CD1c-positive myeloid dendritic cell (primary cell): ENCODE measurements at regions not wholly inside any gene's neighbourhood (a gene's known extent, or its start where the extent isn't known, plus 50 kb on each side); places are given as distances from the start of the nearest gene placed in this dataset.
A peak's percentile ranks its signal among the peaks of the same experiment; 100 is the strongest.
"Not testable (repeated sequence)": the region's sequence is repeated elsewhere in the genome, so short reads cannot be mapped to it uniquely, and the experiment has no call there.

Experiments
- DNase-seq: peaks from one replicate; pipeline ENCODE4 v3.0.0-alpha.2; 2016; ENCODE audit errors: extremely low spot score

DNA sequence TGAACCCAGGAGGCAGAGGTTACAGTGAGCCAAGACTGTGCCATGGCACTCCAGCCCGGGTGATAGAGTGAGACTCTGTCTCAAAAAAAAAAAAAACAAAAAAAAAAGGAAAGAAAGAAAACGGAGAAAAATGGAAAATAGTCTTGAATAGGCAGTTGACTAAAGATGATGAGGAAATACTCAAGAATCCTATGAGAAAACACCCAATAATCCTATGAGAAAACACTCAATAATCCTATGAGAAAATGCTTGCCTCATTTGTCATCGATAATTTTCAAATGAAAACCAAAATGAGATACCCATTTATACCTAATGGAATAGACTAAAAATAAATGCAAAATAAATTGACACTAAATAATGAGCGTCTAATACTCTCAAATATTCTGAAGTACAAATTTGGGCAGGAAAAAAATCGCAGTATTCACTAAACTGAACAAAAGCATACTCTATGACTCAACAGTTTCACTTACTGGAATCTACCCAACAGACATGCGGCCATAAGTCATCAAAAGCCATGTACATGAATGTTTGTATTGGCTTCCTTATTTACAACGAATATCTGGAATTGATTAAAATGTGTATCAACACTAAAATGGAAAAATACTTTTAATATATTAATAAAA, 733.9 kb upstream of the CHRM3 start:
- DNase-seq = no peak

DNA sequence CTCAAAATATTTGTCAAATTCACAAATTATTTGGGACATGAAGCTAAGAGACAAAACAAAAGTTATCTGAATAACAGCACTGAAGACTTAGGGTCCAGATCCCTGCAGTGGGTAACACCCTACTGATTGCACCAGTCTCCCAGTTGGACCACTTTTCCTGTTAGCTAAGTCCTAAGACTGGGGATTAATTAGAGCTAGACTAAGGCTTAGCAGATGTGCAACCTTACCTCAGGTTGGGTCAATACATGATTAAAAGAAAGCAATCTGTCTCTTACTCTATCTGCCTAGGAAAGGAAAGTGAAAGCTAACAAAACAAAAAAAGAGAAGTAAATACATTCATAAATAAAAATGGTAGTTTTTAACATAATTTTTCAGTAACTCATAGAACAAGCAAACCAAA, 737.2 kb upstream of the CHRM3 start:
- DNase-seq = no peak

DNA sequence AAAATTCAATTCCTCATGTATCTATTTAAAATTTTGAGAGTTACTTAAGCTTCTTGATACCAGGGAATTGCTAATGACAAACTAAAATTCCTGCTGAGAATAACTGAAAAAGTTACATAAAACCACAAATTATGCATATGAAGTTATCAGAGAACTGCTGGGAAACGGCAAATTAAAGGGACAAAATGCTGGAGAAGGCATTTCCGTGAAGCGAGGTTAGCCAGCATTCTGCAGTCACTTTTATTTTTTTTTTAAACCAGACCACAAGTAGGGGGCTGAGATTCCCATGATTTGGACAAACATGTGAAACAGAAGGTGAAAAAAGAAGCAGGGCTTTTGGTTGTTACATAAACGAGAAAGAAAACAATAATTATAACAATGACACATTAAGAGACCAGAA, 737.6 kb upstream of the CHRM3 start:
- DNase-seq = no peak

DNA sequence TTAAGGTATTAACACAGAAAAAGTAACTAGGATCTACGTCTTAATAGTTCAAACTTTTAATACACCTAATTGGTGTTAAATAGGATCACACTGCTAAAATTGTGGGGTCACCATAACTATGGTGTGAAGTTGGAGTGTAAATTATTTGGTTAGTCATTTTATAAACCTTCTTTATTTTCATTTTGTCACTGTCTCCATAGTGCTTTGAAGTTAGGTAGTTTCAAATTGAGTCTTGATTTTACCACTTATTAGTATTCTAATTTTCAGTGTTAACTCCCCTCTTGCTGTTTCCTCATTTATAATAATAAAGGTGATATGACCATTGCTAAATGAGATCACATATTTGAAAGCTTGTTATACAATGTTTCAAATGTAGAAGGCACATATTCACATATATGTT, 738.1 kb upstream of the CHRM3 start:
- no peak for DNase-seq

DNA sequence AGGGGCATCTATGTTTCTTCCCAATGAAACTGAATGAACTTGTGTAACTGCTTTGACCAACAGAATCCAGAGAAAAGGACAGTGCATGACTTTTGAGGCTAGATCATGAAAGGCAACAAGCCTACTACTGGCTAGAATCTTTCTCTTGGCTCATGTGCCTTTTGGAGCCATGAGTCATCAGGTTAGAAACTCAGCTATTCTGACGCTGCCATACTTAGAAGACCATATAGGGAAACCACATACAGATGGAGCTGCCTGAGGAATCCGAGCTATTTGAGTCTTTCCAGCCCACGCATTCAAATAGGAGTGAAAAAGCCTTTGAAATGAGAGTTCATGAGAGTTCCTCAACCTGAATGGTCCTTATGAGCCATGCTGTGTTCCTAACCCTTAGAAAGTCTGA, 738.5 kb upstream of the CHRM3 start:
- no peak for DNase-seq

DNA sequence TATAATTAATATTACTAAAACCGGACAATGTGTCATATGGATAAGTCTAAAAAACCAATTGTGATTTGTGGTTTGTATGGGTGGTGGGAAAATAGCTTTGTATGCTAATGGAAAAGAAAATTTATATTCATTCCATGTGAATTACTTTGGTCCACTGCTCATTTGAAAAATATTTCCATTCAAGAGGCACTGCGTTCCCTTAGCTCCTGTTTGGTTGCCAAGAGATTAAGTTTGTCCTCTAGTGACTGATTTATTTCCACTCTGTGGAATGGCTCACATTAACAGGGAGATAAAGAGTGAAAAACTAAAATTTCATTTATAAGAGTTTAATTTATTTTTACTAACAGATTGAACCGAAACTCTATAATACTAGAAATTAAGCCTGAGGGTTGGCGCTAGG, 744.1 kb upstream of the CHRM3 start:
- DNase-seq = no peak

DNA sequence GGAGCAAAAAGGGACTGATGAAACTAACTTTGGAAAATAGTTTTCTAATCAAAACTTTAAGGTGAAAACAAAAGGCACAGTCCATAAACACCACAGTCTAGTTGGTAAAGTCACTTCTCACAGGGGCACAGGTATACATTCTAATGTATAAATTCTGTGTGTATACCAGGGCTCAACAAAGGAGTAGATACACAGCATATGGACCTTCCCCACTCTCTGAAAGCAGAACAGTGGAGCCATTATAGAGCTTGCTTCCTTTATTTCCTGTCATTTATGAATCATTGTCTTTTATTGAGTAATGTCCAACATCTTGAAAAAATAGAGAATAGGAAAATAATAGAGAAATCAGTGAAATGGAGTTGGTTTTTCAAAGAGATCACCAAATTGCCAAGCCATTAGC, 746.5 kb upstream of the CHRM3 start:
- no peak for DNase-seq

DNA sequence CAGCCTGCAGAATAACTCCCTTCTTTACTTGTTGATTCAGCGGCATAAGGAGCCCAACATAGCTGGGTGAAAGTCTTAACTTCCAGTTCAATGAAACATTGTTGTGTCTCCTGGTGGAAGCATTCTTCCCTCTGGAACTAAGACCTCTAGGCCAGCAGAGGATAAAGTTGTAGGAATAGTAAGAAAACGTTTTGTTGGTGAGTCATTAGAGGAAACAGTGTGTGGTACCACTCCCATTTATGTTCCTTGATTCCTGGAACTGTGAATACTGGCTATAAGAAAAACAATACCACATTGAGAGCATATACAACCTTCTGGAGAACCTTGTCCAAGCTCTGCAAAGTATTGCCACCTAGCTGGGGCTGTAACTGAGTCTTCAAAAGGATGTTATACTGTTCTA, 737.4 kb upstream of the ZP4 start:
- DNase-seq = no peak

DNA sequence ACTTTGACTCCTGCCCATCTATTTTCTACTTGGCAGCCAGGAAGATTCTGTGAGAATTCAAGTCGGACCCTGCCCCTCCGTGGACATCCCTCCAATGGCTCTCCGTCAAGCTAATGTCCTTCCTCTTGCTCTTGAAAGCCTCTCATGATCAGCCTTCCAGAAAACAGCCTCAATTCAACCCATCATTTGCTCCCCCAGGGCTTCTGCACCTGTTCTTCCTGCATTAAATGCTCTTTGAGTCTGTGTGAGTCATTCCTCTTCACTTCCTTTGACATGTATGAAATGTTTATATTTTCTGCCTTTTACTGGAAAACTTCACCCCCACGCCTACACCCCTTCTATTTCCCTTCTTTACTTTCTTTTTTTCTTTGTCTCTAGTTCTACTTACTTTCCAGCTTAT, 734.1 kb upstream of the ZP4 start:
- DNase-seq = no peak

DNA sequence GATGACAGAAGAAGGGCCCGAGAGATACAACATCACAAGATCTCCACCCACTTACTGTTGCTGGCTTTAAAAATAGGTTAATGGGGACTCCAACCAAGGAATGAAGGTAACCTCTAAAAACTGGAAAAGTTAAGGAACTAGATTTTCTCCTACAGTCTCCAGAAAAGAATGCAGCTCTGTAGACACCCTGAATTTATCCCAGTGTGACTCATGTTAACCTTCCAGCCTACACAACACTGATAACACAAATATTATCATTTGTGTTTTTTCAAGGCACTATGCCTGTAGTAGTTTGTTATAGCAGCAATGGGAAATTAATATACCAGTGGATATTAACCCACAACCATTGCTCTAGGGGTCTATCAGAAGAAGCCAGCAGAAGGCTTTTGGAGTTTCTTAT, 730.7 kb upstream of the ZP4 start:
- DNase-seq = no peak

DNA sequence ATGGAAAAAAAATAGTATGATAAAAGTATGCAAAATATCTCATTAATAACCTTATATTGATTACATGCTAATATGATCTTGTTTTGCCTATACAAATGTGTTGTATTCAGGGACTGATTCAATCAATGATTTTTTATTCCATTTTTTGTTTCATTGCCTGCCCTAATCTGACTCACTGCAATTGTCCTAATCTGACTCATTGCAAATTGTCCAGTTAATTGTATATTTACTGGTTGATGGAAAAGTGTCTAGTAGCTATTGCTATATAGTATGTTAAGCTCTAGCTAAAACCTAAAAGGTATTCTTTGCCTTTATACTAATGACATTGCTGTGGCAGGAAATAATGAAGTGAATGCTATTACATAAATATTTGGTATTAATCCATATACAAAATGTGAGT, 728.9 kb upstream of the ZP4 start:
- no peak for DNase-seq

DNA sequence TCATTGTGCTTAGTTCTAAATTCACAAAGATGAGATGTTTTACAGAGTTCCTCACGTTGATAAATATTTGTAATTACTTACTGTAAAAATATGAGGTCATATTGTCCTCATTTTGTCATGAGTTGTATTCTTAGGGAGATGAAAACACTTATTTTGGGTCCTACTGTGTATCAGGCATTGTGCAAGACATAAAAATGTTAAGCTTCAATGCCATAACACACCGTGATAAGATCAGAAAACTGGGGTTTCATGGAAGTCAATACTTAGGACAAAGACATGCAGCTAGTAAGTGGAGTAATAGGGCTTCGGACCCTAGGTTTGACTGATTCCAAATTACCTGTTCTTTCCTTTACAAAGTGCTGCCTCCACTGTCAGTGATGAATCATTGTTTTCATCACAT, 720.7 kb upstream of the ZP4 start:
- DNase-seq = no peak

DNA sequence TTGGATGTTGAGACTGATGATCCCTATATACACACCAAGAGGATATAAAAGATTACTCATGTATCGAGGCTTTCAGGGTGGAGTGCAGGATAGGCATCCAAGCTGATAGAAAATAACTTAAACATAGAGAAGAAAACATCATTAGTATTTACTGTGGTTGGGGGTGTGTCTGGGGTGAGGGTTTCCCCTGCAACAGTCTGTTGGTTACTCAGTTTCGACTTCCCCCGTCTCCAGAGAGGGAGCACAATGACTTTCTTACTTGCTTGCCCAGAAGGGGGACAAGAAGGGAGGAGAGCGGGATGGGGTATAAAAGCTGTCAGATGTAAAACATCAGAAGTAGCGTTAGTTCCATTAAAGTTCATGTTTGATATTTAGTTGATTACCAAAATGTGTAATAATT, 717.4 kb upstream of the ZP4 start:
- DNase-seq = no peak

DNA sequence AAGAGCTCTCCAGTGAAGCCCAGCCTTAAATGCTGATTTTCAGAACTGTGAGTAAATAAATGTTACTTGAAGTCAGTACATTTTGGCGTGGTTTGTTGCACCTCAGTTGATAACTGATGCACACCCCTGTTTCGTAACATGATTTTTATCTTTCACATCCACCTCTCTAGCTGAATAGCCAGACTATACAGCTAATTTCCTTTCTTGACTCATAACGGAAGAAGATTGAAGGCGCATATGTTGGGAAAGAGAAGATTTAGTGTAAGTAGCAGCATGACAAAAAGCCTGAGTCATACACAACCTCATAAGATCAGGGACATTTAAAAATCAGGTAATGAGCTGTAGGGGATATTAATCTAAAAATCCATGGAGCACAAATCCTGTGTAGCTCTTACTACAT, 716.2 kb upstream of the ZP4 start:
- DNase-seq = peak; percentile 1

DNA sequence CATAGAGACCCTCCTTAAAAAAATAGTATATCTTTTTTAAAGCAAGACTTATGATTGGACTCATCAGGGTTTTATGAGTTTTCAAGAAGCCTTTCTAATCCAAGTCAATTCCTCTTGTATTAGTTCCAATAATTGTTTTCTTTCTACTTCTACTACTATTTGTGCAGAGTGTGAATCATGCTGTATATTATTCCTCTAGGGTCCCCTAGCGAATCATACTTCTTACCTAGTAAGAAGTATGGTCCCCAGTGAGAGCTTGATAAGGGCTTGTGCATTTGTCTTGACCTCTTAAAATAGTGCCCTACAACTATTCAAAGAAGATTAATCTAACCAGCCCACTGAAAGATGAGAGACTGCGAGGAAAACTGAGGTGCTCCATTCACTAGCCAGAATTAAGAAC, 715.7 kb upstream of the ZP4 start:
- DNase-seq = no peak

DNA sequence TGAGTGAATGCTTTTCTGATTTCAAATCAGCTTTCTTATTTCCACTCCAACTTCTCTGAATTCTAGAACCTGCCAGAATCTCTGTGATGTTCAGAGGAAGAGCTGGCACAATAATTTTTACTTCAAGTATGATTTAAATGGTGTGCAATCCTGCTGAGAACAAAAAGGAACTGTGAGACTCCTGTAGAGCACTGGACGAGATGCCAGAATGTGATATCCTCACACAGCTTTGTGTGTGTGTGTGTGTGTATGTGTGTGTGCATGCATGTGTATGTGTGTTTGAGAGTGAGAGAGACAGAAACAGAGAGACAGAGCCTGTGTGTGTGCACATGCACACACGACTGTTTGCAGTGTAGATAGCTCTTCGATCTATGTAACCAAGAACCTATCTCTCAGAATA, 713.6 kb upstream of the ZP4 start:
- DNase-seq = no peak

DNA sequence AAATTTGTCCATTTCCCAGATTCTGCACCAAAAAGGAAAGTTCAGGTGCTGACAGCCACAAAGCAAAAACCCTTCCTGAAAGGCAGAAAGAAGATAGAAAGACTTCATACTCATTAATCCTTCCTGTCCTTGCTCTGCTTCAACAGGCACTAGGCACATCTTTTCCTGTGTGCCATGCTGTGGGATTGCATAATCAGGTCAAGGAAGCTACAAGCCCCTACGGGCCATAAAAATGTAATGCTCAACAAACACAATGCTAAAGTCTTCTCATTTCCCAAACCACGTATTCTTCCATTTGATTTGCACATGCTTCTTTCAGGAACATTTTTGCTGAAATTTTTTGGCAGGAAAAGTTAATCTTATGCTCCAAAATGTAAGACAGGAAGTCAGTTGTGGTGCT, 710.9 kb upstream of the ZP4 start:
- not testable (repeated sequence) for DNase-seq

DNA sequence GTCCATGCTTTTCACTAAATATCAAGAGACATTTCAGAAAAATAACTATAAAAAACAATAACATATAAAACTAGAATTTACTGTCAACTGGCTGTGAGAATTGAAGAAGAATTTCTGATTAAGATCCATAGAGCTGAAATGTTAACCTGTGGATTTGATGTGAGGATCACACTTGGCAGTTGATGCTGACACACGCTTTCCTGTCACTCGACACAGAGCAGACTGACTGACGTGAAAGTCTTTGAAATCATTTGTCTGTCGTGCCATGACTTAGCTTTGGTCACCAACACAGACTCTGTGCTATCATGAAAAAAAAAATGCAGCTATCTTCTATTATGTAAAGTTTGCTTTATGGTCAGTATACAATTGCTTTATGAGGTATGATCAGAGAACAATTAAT, 706.0 kb upstream of the ZP4 start:
- no peak for DNase-seq

DNA sequence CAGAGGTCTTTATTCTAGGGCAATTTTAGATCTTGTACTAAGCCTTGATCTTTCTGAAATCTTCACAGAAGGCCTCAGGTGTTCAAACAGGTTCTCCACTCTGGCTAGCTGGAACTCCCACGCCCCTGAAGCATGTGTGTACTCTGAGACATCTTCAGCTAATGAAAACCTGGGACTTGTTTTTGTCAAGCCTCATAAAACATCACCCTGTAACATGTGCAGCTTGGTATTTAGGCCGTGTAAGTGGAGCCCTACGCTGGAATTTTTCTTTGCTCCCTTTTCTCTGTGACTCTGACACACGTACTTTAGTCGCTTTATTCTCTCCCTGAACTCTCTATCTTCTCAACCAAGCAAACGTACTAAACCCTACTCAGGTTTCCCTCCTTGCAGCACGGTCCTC, 701.9 kb upstream of the ZP4 start:
- no peak for DNase-seq

DNA sequence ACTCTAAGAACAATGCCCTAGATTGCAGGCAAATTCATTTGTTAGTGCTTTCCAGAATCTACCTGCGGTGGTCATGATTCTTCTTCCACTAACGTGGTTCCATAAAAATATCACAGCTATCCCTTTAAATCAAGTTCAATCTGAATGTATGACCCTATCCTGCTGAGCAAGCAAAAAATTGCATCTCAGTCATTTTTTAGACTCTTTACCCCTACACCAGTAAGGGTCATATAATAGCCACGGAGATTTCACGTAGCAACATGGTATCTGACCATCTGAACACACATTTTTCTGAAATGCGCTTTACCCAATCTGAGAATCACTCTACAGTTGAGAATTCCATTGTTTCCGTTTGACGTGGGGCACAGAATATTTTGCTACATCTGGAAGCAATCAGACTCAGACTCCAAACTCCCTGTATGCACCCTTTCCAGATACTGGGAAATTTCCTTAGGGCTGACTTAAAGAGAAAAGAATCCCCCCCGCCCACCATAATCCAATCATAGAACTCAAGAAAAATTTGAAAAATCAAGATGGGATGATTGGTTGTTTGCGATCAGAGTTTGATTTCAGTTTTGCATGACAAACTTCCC, 699.2 kb upstream of the ZP4 start:
- DNase-seq = no peak

DNA sequence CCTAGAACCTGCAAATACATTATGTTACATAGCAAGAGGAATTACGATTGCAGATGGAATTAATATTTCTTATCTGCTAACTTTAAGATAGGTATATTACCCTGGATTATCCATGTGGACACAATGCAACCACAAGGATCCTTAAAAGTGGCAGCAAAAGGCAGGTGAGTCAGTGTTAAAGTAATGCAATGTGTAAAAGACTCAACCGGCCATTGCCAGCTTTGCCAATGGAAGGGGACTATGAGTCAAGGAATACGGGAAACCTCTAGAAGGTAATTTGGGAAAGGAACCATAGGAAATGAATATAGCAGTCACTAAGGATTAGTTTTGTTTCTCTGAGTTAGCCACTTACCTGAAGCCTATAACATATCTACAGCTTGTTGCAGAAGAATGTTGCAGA, 692.1 kb upstream of the ZP4 start:
- DNase-seq = no peak

DNA sequence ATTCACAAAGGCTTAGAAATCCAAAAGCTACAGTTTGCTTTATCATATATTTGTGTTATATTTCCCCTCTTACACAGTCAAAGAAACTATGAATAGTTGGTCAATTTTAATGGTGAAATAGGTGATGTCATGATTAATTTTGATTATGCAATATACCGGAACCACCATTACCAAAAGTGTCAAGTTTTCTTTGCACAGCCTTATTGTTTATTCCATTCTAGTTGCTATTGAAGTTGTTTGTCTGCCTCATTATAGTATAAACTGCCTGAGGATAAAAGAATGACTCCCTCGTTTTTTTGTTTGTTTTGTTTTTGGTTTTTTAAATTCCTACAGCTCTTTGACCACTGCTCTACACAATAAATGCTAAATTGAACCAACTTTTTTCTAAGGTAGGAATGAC, 690.6 kb upstream of the ZP4 start:
- no peak for DNase-seq

DNA sequence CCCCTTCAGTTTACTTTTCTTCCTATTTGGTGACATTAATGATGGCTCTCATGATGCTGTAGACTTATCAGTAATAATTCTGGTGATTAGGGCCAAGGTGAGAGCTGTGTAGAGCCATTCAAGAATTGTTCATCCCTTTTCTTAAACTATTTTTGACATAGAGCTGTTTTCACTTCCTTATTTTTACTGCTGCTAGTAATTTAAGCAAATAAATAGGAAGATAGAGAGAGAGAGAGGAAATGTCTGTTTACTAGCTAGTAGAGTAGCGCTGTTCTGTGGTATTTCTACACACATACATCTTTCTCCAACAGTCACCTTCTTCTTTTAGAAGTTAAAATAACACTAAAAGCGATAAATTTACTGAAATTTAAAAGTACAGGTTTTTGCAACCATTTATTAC, 678.0 kb upstream of the ZP4 start:
- no peak for DNase-seq

DNA sequence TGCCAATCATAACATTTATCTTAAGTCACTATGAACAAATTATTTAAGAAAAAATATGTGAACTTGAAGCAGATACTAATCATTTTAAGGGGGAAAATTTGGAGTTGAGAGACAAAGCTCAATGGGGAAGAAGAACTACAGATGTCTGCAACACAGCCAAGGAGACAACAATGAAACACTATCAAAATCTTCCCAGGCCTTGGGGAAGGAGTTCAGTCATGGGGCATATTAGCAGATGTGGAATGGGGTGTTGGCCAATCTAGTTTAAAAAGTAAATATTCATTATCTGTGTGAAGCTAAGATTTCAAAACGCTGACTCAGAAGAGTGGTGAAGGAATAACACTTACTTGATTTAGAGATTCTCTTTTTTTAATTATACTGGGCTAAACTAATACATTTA, 671.6 kb upstream of the ZP4 start:
- DNase-seq = no peak
